SK-N-SH treated with all-trans-retinoic acid at 6 μM for 48 hours (cell line): ENCODE measurements at regions not wholly inside any gene's neighbourhood (a gene's known extent, or its start where the extent isn't known, plus 50 kb on each side); places are given as distances from the start of the nearest gene placed in this dataset.

Source experiments
- CSDC2 ChIP-seq: fragments of 250-450 bp; sonication (Bioruptor Pico); IDR thresholded peaks from 2 replicates; pipeline ENCODE4 v1.5.0; 2020; ENCODE audit warnings: mild to moderate bottlenecking, moderate library complexity
- ESRRG ChIP-seq: fragments of 250-450 bp; sonication (Bioruptor Pico); IDR thresholded peaks from 2 replicates; pipeline ENCODE4 v1.6.1; 2021; ENCODE audit warnings: mild to moderate bottlenecking
- TOX ChIP-seq: fragments of 250-450 bp; sonication (Bioruptor Pico); IDR thresholded peaks from 2 replicates; pipeline ENCODE4 v1.8.0; 2021; ENCODE audit warnings: mild to moderate bottlenecking, moderate library complexity, borderline replicate concordance
- ZFP30 ChIP-seq: fragments of 450-650 bp; formaldehyde crosslinking; IDR thresholded peaks from 2 replicates; pipeline ENCODE4 v1.5.0; 2022; ENCODE audit warnings: mild to moderate bottlenecking, moderate library complexity

- TF ChIP-seq CSDC2 (CRISPR knock-in tag) (no peak), ESRRG (CRISPR knock-in tag) (no peak), TOX (CRISPR knock-in tag) (no peak), ZFP30 (CRISPR knock-in tag) (no peak)
These were observed 572.5 kb downstream of the MAGEB5 start for GRCh38 chrX:26788402-26788998.
